ENCODE measurements at regions not wholly inside any gene's neighbourhood (a gene's known extent, or its start where the extent isn't known, plus 50 kb on each side); places are given as distances from the start of the nearest gene placed in this dataset.

DNA sequence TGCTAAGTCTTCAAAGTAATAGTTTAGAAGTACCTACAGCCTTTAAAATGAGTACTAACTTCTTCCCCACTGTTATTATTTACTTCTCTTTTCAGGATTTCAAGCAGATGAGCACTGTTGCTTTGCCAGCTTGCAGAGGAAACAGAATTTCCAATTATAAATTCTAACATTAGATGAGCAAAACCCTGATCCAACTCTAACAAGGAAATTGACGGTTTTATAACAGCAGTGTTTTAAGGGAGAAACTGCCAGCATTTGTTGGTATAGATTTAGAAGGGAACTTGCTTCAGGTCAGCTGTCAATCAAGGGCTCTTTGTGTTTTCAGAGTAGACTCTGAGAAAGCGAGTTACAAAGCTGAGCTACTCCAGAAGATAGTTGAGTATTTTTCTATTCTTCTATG is 120.5 kb downstream of the RAP2A start:
- TF ChIP-seq POLR2A (IDR thresholded peaks at IDR 0.05; ENCODE audit: low read length) (no peak), GATA1 (IDR thresholded peaks at IDR 0.05; ENCODE audit: low read depth, low read length) (no peak)

Data from erythroblast (primary cell).